OCI-LY7 (cell line): ENCODE measurements at regions not wholly inside any gene's neighbourhood (a gene's known extent, or its start where the extent isn't known, plus 50 kb on each side); places are given as distances from the start of the nearest gene placed in this dataset.

ENCODE experiments used
- BruUV-seq: library from RNA; stranded (reverse); fragments of 400-500 nt; replicated peaks from 2 replicates; lab custom pipeline; 2021; lab: Mats Ljungman, UMichigan
- CTCF ChIA-PET: fragments of 300-600 bp; sonication (Branson Sonifier 250); formaldehyde crosslinking; loops from one replicate; lab custom pipeline; 2022; ENCODE audit warnings: antibody characterized with exemption; ENCODE audit not compliant: unreplicated experiment; lab: Charles Lee
- POLR2A ChIA-PET: fragments of 300-600 bp; sonication (Branson Sonifier 250); formaldehyde crosslinking; loops from one replicate; lab custom pipeline; 2022; ENCODE audit warnings: antibody characterized with exemption; lab: Charles Lee
- DNase-seq: peaks from one replicate; pipeline ENCODE4 v3.0.0-alpha.2; 2015; ENCODE audit warnings: low spot score
- H2AFZ ChIP-seq: fragments of 200-600 bp; sonication (generic), shearing (Covaris generic); 2 replicates; pipeline ENCODE4 v1.6.1; 2014; ENCODE audit warnings: mild to moderate bottlenecking, antibody characterized with exemption, low read length, moderate library complexity
- H3K27ac ChIP-seq: fragments of 200-600 bp; sonication (generic); 2 replicates; pipeline ENCODE4 v1.5.1; 2014; ENCODE audit warnings: mixed run types, low read depth, mild to moderate bottlenecking, moderate library complexity, low read length, inconsistent platforms; ENCODE audit not compliant: poor library complexity, severe bottlenecking
- H3K36me3 ChIP-seq: fragments of 200-600 bp; sonication (generic); 2 replicates; pipeline ENCODE4 v1.6.1; 2014; ENCODE audit warnings: mild to moderate bottlenecking, antibody characterized with exemption, low read length, moderate library complexity, mixed read lengths; ENCODE audit not compliant: insufficient read depth
- H3K4me1 ChIP-seq: fragments of 200-600 bp; sonication (generic); 2 replicates; pipeline ENCODE4 v1.5.1; 2014; ENCODE audit warnings: mild to moderate bottlenecking, low read length; ENCODE audit not compliant: insufficient read depth, poor library complexity, severe bottlenecking
- H3K4me2 ChIP-seq: fragments of 200-600 bp; sonication (generic); 2 replicates; pipeline ENCODE4 v1.6.1; 2014; ENCODE audit warnings: mild to moderate bottlenecking, low read length
- H3K4me3 ChIP-seq: fragments of 200-600 bp; sonication (generic); 2 replicates; pipeline ENCODE4 v1.5.1; 2014; ENCODE audit warnings: mild to moderate bottlenecking, low read depth, low read length; ENCODE audit not compliant: poor library complexity, severe bottlenecking
- H3K79me2 ChIP-seq: fragments of 200-600 bp; sonication (generic); 2 replicates; pipeline ENCODE4 v1.6.1; 2016; ENCODE audit warnings: low read depth, mild to moderate bottlenecking, low read length, moderate library complexity, mixed read lengths; ENCODE audit not compliant: insufficient read depth
- H3K9me2 ChIP-seq: fragments of 200-600 bp; sonication (generic); 2 replicates; pipeline ENCODE4 v1.6.1; 2016; ENCODE audit warnings: mild to moderate bottlenecking, low read length, mixed read lengths; ENCODE audit not compliant: insufficient read depth
- H3K9me3 ChIP-seq: fragments of 200-600 bp; sonication (generic); 2 replicates; pipeline ENCODE4 v1.6.1; 2014; ENCODE audit warnings: mild to moderate bottlenecking, mixed run types, low read length, mixed read lengths
- H4K20me1 ChIP-seq: fragments of 200-600 bp; sonication (generic); 2 replicates; pipeline ENCODE4 v1.6.1; 2014; ENCODE audit warnings: mild to moderate bottlenecking, antibody characterized with exemption, low read length, moderate library complexity, mixed read lengths; ENCODE audit not compliant: insufficient read depth
- EZH2phosphoT487 ChIP-seq: fragments of 200-600 bp; sonication (generic); IDR thresholded peaks from 2 replicates; pipeline ENCODE4 v1.6.1; 2018; ENCODE audit warnings: low read depth, borderline replicate concordance, mild to moderate bottlenecking, mixed run types, antibody characterized with exemption, low read length, moderate library complexity, mixed read lengths
- intact Hi-C: fragments of 100-400 bp; cut with micrococcal nuclease; formaldehyde crosslinking; loops from one replicate; pipeline ENCODE4 v1.10.0; 2022; ENCODE audit not compliant: unreplicated experiment
- TF ChIP-seq, protein P1 (sequence below): fragments of 200-600 bp; sonication (generic); conservative IDR thresholded peaks from 2 replicates; pipeline ENCODE4 v1.5.1; 2014; ENCODE audit warnings: mild to moderate bottlenecking, antibody characterized with exemption, low read length, moderate library complexity, mixed read lengths

DNA sequence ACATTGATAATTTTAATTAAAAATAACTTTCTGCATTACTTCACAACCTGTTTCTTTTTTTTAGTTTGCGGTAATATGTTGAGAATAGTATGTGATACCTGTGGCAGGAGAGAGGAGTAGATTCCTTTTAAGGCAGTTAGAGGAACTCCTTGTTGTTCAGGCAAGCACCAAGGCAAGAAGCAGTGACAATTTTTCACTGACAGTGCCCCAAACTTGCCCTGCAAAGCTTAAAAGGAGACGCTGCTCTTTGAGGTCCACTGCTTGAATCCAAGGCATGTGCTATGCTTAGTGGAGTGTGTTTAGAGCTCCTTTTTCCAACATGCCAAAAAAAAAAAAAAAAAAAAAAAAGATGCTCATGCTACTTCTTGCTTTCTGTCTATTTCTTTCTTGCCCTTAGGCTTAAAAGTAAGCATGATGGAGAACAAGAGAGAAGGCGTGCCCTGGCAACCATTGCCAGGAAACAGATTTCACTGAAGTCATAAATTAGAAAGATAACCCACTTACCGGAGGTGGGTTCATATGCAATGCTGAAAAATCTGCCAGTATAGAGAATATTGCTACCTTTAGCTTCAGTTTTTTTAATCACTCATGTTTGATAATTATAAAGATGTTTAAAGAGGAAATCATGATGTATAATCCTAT lies 58.3 kb upstream of the DYRK2 start:
- ChIA-PET POLR2A (interaction anchor here (0.6 to 1.5 kb wide), 2 partner anchors 10 to 987 kb away, joined by 4 read pairs; no protein-coding TSS in a partner anchor), CTCF (no interaction called here)
- intact Hi-C loops: no loop called here
- TF ChIP-seq, protein P1, sequence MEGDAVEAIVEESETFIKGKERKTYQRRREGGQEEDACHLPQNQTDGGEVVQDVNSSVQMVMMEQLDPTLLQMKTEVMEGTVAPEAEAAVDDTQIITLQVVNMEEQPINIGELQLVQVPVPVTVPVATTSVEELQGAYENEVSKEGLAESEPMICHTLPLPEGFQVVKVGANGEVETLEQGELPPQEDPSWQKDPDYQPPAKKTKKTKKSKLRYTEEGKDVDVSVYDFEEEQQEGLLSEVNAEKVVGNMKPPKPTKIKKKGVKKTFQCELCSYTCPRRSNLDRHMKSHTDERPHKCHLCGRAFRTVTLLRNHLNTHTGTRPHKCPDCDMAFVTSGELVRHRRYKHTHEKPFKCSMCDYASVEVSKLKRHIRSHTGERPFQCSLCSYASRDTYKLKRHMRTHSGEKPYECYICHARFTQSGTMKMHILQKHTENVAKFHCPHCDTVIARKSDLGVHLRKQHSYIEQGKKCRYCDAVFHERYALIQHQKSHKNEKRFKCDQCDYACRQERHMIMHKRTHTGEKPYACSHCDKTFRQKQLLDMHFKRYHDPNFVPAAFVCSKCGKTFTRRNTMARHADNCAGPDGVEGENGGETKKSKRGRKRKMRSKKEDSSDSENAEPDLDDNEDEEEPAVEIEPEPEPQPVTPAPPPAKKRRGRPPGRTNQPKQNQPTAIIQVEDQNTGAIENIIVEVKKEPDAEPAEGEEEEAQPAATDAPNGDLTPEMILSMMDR: no peak
- no peak for TF ChIP-seq EZH2phosphoT487
- Histone ChIP-seq H3K9me3 (no peaks in the 10 kb centered on the region), H3K4me1 (no peaks in the 10 kb centered on the region), H3K79me2 (no peaks in the 10 kb centered on the region), H3K36me3 (no peaks in the 10 kb centered on the region), H3K27ac (no peak overlapping the region), H3K9me2 (no peaks in the 10 kb centered on the region), H3K4me3 (no peak overlapping the region), H3K4me2 (no peak overlapping the region), H2AFZ (no peak overlapping the region), H4K20me1 (no peaks in the 10 kb centered on the region)
- no TSS peak for BruUV-seq
- DNase-seq: no peak

DNA sequence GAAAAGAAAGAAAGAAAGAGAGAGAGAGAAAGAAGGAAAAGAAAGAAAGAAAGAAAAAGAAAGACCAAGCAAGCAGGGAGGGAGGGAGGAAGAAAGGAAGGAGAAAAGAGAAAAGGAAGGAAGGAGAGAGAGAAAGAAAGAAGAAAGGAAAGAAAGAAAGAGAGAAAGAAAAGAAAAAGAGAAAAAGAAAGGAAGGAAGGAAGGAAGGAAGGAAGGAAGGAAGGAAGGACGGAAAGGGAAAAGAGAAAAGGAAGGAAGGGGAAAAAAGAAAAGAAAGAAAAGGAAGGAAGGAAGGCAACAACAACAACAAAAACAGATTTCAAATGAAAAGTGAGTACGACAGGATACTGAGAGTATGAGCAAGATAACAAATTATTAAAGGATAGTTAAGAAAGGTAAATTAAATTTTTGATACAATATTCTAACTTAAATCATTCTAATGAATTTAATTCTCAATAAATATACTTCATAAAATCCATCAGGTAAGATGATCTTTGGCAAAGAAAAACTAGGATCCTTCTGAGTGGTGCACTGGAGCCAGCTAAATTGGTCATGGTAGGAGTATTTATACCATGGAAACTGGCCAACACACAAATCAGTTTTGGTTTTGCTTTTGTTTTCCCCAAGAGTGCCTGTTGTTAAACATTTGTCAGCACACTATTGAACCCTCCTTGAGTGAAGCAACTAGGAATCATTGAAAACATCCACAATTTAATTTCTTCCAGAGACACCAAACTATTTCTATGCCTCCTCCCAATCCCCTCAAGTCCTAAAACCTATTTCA lies 56.1 kb upstream of the DYRK2 start:
- H3K4me2 ChIP-seq: no peak overlapping the region
- intact Hi-C loops: no loop called here
- H3K79me2 ChIP-seq: no peaks in the 10 kb centered on the region
- TF ChIP-seq, protein P1: no peak
- no peak for TF ChIP-seq EZH2phosphoT487
- POLR2A ChIA-PET: interaction anchor here (0.7 to 0.9 kb wide), 3 partner anchors 12 to 886 kb away, joined by 3 to 4 read pairs (median 3); no protein-coding TSS in a partner anchor
- no peaks in the 10 kb centered on the region for H3K36me3 ChIP-seq
- no peak overlapping the region for H2AFZ ChIP-seq
- H4K20me1 ChIP-seq: no peaks in the 10 kb centered on the region
- CTCF ChIA-PET: no interaction called here
- no peaks in the 10 kb centered on the region for H3K4me1 ChIP-seq
- no peaks in the 10 kb centered on the region for H3K9me2 ChIP-seq
- H3K4me3 ChIP-seq: no peak overlapping the region
- no peaks in the 10 kb centered on the region for H3K9me3 ChIP-seq
- no peak overlapping the region for H3K27ac ChIP-seq
- DNase-seq: no peak
- BruUV-seq: no TSS peak
